Subcutaneous adipose tissue (tissue), 1 donor: ENCODE measurements at regions not wholly inside any gene's neighbourhood (a gene's known extent, or its start where the extent isn't known, plus 50 kb on each side); places are given as distances from the start of the nearest gene placed in this dataset.

ENCODE experiments used
- CTCF ChIP-seq: fragments of 450-650 bp; IDR thresholded peaks from one replicate; pipeline ENCODE4 v1.5.1; 2016; ENCODE audit warnings: low read depth, mild to moderate bottlenecking, control low read depth, antibody characterized with exemption, moderate library complexity

- TF ChIP-seq CTCF: no peak
These were observed 417.2 kb upstream of the SULF2 start for GRCh38 chr20:48202334-48203113.

- no peak for TF ChIP-seq CTCF
These were observed 416.6 kb upstream of the SULF2 start for GRCh38 chr20:48201885-48202284.

GRCh38 chr20:48201188-48201587, 415.9 kb upstream of the SULF2 start:
- TF ChIP-seq CTCF: no peak

- TF ChIP-seq CTCF: no peak
These were observed 413.7 kb upstream of the SULF2 start for GRCh38 chr20:48198929-48199451.

GRCh38 chr20:48197066-48197465, 411.8 kb upstream of the SULF2 start:
- no peak for TF ChIP-seq CTCF

- no peak for TF ChIP-seq CTCF
These were observed 411.2 kb upstream of the SULF2 start for GRCh38 chr20:48196486-48196885.

- TF ChIP-seq CTCF: no peak
These were observed 410.7 kb upstream of the SULF2 start for GRCh38 chr20:48196001-48196400.
